GM12878 (cell line): ENCODE measurements at regions not wholly inside any gene's neighbourhood (a gene's known extent, or its start where the extent isn't known, plus 50 kb on each side); places are given as distances from the start of the nearest gene placed in this dataset.

Source experiments
- BHLHE40 ChIP-seq, 2 experiments: fragments of 450-650 bp in 1 of 2; IDR thresholded peaks; 2 replicates each; pipeline ENCODE4 v1.6.1; 2011 to 2017; ENCODE audit warnings: low read depth in 2 of 2, borderline replicate concordance in 1 of 2, improper control_type of control experiment in 1 of 2, low read length in 1 of 2, mild to moderate bottlenecking in 1 of 2
- BMI1 ChIP-seq: fragments of 450-650 bp; IDR thresholded peaks from 2 replicates; pipeline ENCODE4 v1.6.1; 2016; ENCODE audit warnings: mild to moderate bottlenecking, moderate library complexity, borderline replicate concordance
- CTCF ChIP-seq, 3 experiments: IDR thresholded peaks in 2 of 3; conservative IDR thresholded peaks in 1 of 3; 2 replicates each; pipeline ENCODE4 v1.5.1; 2011; ENCODE audit warnings: low read depth in 3 of 3, low read length in 3 of 3, mild to moderate bottlenecking in 3 of 3, control low read depth in 2 of 3, moderate library complexity in 2 of 3, inconsistent platforms in 1 of 3, mixed read lengths in 1 of 3; ENCODE audit not compliant: control insufficient read depth in 2 of 3, insufficient read depth in 1 of 3; ENCODE audit errors: extremely low read depth in 1 of 3
- E2F4 ChIP-seq: IDR thresholded peaks from 2 replicates; pipeline ENCODE4 v1.6.1; 2012; ENCODE audit warnings: low read depth, low read length, improper control_type of control experiment
- ELK1 ChIP-seq: IDR thresholded peaks from 2 replicates; pipeline ENCODE4 v1.6.1; 2012; ENCODE audit warnings: low read depth, low read length, improper control_type of control experiment
- HDAC2 ChIP-seq: fragments of 200-600 bp; sonication (generic); IDR thresholded peaks from 2 replicates; pipeline ENCODE4 v1.6.1; 2017
- LARP7 ChIP-seq: fragments of 450-650 bp; IDR thresholded peaks from 2 replicates; pipeline ENCODE4 v1.6.1; 2017; ENCODE audit warnings: mild to moderate bottlenecking
- NBN ChIP-seq: fragments of 450-650 bp; IDR thresholded peaks from 2 replicates; pipeline ENCODE4 v1.6.1; 2016
- RFX5 ChIP-seq: IDR thresholded peaks from 2 replicates; pipeline ENCODE4 v1.6.1; 2011; ENCODE audit warnings: low read depth, low read length, improper control_type of control experiment
- SIN3A ChIP-seq: IDR thresholded peaks from 2 replicates; pipeline ENCODE4 v1.6.1; 2012; ENCODE audit warnings: low read depth, low read length, improper control_type of control experiment
- TAF1 ChIP-seq: IDR thresholded peaks from 2 replicates; pipeline ENCODE4 v1.6.1; 2011; ENCODE audit warnings: mild to moderate bottlenecking, low read depth, low read length, borderline replicate concordance

- TF ChIP-seq SIN3A (no peak), BMI1 (no peak), CTCF (IDR thresholded peaks at IDR 0.05 in 2 of 3, conservative IDR thresholded peaks at IDR 0.05 in 1 of 3; ENCODE audit: control insufficient read depth in 2 of 3, extremely low read depth in 1 of 3, insufficient read depth in 1 of 3, low read depth in 3 of 3, low read length in 3 of 3) (no peak), BHLHE40 (IDR thresholded peaks at IDR 0.05; ENCODE audit: borderline replicate concordance in 1 of 2, low read depth in 2 of 2, low read length in 1 of 2) (no peak), NBN (no peak), ELK1 (no peak), RFX5 (no peak), E2F4 (no peak), HDAC2 (no peak), LARP7 (no peak), TAF1 (no peak)
These were observed 486.9 kb upstream of the WSB1 start for GRCh38 chr17:26807024-26807423.
